ENCODE measurements at regions not wholly inside any gene's neighbourhood (a gene's known extent, or its start where the extent isn't known, plus 50 kb on each side); places are given as distances from the start of the nearest gene placed in this dataset.

DNA sequence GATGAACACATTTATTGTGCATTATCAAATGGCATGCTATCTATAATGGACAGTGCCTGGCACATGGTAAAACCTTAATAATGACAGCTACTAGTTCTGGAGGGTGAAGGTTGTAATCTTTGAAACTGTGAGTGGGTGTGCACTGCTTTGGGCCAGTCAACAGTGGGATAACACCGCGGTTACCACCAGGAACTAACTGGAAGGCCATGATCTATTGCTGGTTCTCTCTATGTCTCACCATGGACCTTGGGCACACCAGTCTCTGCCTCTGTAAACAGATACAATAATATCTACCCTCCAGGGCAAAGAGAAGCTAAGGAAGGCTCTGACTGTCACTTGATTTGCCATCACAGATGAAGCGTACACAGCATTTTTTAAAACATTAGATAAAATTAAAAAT lies 198.6 kb upstream of the ESRRG start:
- Histone ChIP-seq H3K4me3 (no peak overlapping the region), H3K9me3 (no peaks in the 10 kb centered on the region), H3K4me1 (no peaks in the 10 kb centered on the region), H3K27ac (no peak overlapping the region), H3K36me3 (no peaks in the 10 kb centered on the region), H3K27me3 (no peaks in the 10 kb centered on the region)
- DNase-seq, result no peak
- TF ChIP-seq, protein P1, sequence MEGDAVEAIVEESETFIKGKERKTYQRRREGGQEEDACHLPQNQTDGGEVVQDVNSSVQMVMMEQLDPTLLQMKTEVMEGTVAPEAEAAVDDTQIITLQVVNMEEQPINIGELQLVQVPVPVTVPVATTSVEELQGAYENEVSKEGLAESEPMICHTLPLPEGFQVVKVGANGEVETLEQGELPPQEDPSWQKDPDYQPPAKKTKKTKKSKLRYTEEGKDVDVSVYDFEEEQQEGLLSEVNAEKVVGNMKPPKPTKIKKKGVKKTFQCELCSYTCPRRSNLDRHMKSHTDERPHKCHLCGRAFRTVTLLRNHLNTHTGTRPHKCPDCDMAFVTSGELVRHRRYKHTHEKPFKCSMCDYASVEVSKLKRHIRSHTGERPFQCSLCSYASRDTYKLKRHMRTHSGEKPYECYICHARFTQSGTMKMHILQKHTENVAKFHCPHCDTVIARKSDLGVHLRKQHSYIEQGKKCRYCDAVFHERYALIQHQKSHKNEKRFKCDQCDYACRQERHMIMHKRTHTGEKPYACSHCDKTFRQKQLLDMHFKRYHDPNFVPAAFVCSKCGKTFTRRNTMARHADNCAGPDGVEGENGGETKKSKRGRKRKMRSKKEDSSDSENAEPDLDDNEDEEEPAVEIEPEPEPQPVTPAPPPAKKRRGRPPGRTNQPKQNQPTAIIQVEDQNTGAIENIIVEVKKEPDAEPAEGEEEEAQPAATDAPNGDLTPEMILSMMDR (IDR thresholded peaks at IDR 0.05), result no peak
- intact Hi-C loops (cut with DNase I; ENCODE audit: low total_unique reads), result no loop called here

DNA sequence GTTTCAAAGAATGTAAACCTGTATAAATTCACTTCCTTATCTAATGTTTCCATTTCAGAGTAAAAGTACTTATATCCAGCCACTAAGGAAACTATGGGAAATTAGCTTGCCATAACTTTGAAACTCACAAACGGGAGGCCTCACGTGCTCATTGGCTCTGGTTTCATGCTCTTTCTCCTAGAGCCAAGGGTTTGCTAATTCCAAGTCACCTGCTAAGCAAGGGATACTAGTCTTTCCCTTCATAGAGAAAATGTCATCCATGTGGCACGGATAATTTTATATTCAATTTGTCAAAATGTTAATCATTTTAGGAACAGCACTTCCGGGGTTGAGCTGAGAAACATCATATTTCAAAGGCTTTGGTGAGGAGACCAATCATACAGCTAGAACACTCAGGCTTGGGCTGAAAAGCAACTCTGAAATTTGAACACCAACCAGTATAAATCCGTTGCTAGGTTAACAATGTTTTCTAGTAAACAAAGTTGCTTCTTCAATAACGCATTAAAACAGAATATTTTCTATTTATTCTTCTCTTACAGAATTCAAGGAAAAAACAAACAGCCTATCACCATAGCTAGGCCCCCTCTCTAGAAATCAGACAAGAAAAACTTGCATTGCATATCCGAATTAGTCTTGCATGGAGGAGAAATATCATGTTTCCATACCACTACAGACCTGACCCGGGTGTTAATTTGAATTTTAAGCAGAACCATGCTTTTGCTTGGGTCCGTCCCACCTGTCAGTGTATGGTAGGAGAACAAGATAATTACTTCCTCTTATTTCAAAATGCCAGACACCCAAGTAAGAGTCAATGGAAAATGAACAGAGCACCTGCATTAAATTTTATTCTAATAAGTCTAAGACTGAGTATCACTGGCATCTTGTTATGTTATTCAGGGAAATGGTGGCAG lies 196.1 kb upstream of the ESRRG start:
- no peak overlapping the region for H3K4me3 ChIP-seq
- H3K36me3 ChIP-seq, result no peaks in the 10 kb centered on the region
- H3K9me3 ChIP-seq, result no peaks in the 10 kb centered on the region
- H3K27me3 ChIP-seq, result no peaks in the 10 kb centered on the region
- intact Hi-C loops (cut with DNase I; ENCODE audit: low total_unique reads), result no loop called here
- no peaks in the 10 kb centered on the region for H3K4me1 ChIP-seq
- no peak for DNase-seq
- H3K27ac ChIP-seq, result no peak overlapping the region
- TF ChIP-seq, protein P1 (IDR thresholded peaks at IDR 0.05), result no peak

DNA sequence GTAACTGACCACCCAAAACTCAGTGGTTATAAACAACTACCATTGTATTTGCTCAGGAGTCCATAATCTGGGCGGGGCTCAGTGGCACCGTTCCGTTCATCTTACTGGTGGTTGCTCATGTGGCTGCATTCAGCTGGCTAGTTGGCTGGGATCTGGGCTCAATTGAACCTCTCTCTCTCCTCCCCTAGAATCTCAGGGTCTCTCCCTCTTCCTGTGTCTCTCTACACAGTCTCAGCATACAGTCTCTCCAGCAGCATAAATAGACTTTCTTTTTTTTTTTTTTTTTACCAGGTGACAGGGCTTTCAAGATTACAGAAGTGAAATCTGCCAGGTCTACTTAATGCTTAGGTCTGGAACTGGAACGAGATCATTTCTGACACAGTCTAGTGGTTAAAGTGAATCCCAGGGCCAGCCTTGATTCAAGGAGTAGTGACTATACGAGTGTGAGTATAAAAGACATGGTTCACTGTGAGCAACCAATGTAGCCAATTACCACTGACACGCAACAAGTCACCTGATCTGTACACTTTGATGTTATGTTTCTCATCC lies 193.7 kb upstream of the ESRRG start:
- no peak overlapping the region for H3K27ac ChIP-seq
- TF ChIP-seq, protein P1 (IDR thresholded peaks at IDR 0.05), result no peak

DNA sequence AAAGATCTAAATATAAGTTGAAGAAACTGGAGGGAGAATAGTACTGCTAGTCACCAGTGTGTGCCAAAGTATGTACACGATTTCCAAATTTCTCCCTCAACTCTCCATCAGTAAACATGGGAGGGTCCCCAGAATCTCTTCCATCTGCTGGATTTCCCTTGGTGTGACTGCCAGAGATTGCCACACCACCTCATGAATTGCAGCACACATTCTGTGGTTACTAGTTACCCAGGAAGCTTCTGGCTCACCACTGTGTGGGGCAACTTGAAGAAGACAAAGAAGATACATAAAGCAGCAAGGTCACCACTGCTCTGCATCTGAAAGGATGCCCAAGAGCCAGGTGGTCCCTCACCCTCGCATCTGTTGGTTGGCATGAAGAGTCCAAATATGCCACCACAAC lies 191.7 kb upstream of the ESRRG start:
- no peak for DNase-seq
- intact Hi-C loops (cut with DNase I; ENCODE audit: low total_unique reads), result no loop called here
- H3K36me3 ChIP-seq, result no peaks in the 10 kb centered on the region
- H3K9me3 ChIP-seq, result no peaks in the 10 kb centered on the region
- H3K27ac ChIP-seq, result no peak overlapping the region
- TF ChIP-seq, protein P1 (IDR thresholded peaks at IDR 0.05), result no peak
- no peak overlapping the region for H3K4me3 ChIP-seq
- H3K27me3 ChIP-seq, result no peaks in the 10 kb centered on the region
- no peaks in the 10 kb centered on the region for H3K4me1 ChIP-seq

More for the DNA sequence above, 193.7 kb upstream of the ESRRG start:
- intact Hi-C loops (cut with DNase I; ENCODE audit: low total_unique reads), result no loop called here
- H3K9me3 ChIP-seq, result no peaks in the 10 kb centered on the region
- no peak for DNase-seq
- H3K36me3 ChIP-seq, result no peaks in the 10 kb centered on the region
- H3K27me3 ChIP-seq, result no peaks in the 10 kb centered on the region
- no peaks in the 10 kb centered on the region for H3K4me1 ChIP-seq
- H3K4me3 ChIP-seq, result no peak overlapping the region

DNA sequence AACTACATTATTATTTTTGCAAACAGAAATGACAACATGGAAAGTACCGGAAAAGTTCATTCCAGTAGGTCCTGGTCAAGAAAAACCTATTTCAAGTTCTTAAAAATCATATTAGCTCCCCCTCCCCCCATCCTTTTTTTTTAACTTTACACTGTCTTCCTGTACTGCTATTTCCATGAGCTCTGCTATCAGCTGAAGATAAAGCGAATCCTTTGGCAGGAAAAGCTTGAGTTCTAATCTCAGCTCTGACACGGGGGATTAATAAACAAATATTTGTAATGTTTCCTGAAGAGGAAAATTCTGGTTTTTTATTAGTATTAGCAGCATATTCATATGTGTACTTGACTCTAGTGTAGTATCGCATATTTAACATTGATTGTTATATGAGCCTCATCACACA lies 190.7 kb upstream of the ESRRG start:
- DNase-seq, result no peak
- TF ChIP-seq, protein P1 (IDR thresholded peaks at IDR 0.05), result no peak

More for the DNA sequence above, 190.7 kb upstream of the ESRRG start:
- H3K9me3 ChIP-seq, result no peaks in the 10 kb centered on the region
- no peaks in the 10 kb centered on the region for H3K27me3 ChIP-seq
- H3K36me3 ChIP-seq, result no peaks in the 10 kb centered on the region
- no peak overlapping the region for H3K27ac ChIP-seq
- intact Hi-C loops (cut with DNase I; ENCODE audit: low total_unique reads), result no loop called here
- H3K4me1 ChIP-seq, result no peaks in the 10 kb centered on the region
- no peak overlapping the region for H3K4me3 ChIP-seq
